Uterus (tissue), 3 donors: ENCODE measurements at regions not wholly inside any gene's neighbourhood (a gene's known extent, or its start where the extent isn't known, plus 50 kb on each side); places are given as distances from the start of the nearest gene placed in this dataset.

Experiments used
- DNase-seq, 2 donors: peaks; one replicate each; pipeline ENCODE4 v3.0.0-alpha.2; 2019 to 2020
- H3K27ac ChIP-seq, 2 donors: fragments of 200-600 bp; sonication (generic); 1 replicate in 1 of 2; 2 replicates in 1 of 2; pipeline ENCODE4 v1.5.1; 2016 to 2018
- H3K27me3 ChIP-seq, 2 donors: fragments of 200-600 bp; sonication (generic); one replicate each; pipeline ENCODE4 v1.5.1; 2018 to 2019; ENCODE audit warnings: control low read depth in 1 of 2
- H3K36me3 ChIP-seq, 2 donors: fragments of 200-600 bp; sonication (generic); one replicate each; pipeline ENCODE4 v1.5.1; 2019; ENCODE audit warnings: control low read depth in 1 of 2
- H3K4me1 ChIP-seq, 2 donors: fragments of 200-600 bp; sonication (generic); one replicate each; pipeline ENCODE4 v1.5.1; 2018 to 2019; ENCODE audit warnings: control low read depth in 1 of 2
- H3K4me3 ChIP-seq, 2 donors: fragments of 200-600 bp; sonication (generic); 1 replicate in 1 of 2; 2 replicates in 1 of 2; pipeline ENCODE4 v1.5.1; 2018 to 2019; ENCODE audit warnings: mild to moderate bottlenecking in 1 of 2
- H3K9me3 ChIP-seq, 2 donors: fragments of 200-600 bp; sonication (generic); one replicate each; pipeline ENCODE4 v1.5.1; 2019; ENCODE audit warnings: control low read depth in 1 of 2
- CTCF ChIP-seq, 4 experiments: fragments of 200-600 bp in 2 of 4; fragments of 450-650 bp in 2 of 4; sonication (generic) in 2 of 4; IDR thresholded peaks; one replicate each; pipeline ENCODE4 v1.5.1; 2016 to 2019; ENCODE audit warnings: antibody characterized with exemption in 4 of 4, mild to moderate bottlenecking in 2 of 4, moderate library complexity in 1 of 4
- POLR2A ChIP-seq, 2 donors: fragments of 450-650 bp; IDR thresholded peaks; one replicate each; pipeline ENCODE4 v1.6.1; 2016; ENCODE audit warnings: antibody characterized with exemption in 2 of 2, mild to moderate bottlenecking in 1 of 2, moderate library complexity in 1 of 2
- intact Hi-C: fragments of 100-400 bp; cut with DNase I; formaldehyde crosslinking; loops from one replicate; pipeline ENCODE4 v1.15.1; 2023; ENCODE audit warnings: low total_unique reads
- donor health status: DM: yes; HTN: yes; CAD: no.

- no peak overlapping the region for H3K27ac ChIP-seq
- H3K27me3 ChIP-seq, result no peaks in the 10 kb centered on the region
- no peak for DNase-seq
- no peak overlapping the region for H3K4me3 ChIP-seq
- H3K4me1 ChIP-seq, result no peaks in the 10 kb centered on the region
- no peaks in the 10 kb centered on the region for H3K9me3 ChIP-seq
- H3K36me3 ChIP-seq, result no peaks in the 10 kb centered on the region
- intact Hi-C loops, result no loop called here
- TF ChIP-seq CTCF (IDR thresholded peaks at IDR 0.05) (no peak), POLR2A (IDR thresholded peaks at IDR 0.05) (no peak)
Measured at GRCh38 chr7:16353226-16353625, 68.1 kb downstream of the CRPPA start.

GRCh38 chr7:16350634-16351033 lies 70.7 kb downstream of the CRPPA start:
- no peak overlapping the region for H3K27ac ChIP-seq
- no peaks in the 10 kb centered on the region for H3K4me1 ChIP-seq
- no peak for TF ChIP-seq CTCF (IDR thresholded peaks at IDR 0.05)
- H3K36me3 ChIP-seq, result no peaks in the 10 kb centered on the region
- intact Hi-C loops, result no loop called here
- H3K4me3 ChIP-seq, result no peak overlapping the region
- H3K27me3 ChIP-seq, result no peaks in the 10 kb centered on the region
- H3K9me3 ChIP-seq, result no peaks in the 10 kb centered on the region
- no peak for DNase-seq

DNA sequence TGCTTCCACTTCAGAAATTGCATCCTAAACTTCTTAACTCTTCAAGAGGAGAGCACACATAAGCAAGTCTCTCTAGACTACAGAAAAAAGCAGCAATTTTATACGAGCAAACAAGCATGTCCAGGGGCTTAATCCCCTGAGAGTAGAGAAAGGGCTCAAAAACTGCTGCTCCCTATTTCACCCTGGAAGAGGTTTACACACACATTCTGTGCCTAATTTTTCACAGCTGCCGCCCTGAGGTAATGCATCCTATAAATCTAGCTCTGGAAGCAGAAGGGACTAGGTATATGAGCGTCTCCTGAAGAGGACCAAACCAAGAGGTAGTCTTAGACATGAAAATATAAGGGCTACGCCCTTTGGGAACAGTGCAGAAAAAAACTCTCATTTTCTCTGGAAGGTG lies 73.1 kb downstream of the CRPPA start:
- Histone ChIP-seq H3K27me3 (no peaks in the 10 kb centered on the region), H3K36me3 (no peaks in the 10 kb centered on the region), H3K4me3 (no peak overlapping the region), H3K27ac (no peak overlapping the region), H3K9me3 (no peaks in the 10 kb centered on the region), H3K4me1 (no peaks in the 10 kb centered on the region)
- intact Hi-C loops, result no loop called here
- no peak for DNase-seq
- TF ChIP-seq CTCF (IDR thresholded peaks at IDR 0.05) (no peak), POLR2A (IDR thresholded peaks at IDR 0.05) (no peak)

DNA sequence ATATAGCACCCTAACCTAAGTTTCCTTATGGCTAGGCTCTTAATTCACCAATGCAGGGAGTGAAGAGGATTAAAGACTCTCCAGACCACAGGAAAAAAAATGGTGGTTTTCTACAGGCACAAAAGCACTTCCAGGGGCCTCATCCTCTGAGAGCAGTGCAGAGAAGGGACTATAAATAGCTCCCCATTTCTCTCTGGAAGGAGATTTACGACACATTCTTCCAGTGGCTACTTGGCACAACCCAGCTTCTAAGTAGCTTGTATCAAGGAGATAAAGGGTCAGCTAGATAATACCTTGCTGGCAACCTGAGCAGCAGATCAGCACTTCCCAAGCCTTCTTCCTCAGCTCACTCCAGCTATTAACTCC lies 73.5 kb downstream of the CRPPA start:
- Histone ChIP-seq H3K27ac (no peak overlapping the region), H3K9me3 (no peaks in the 10 kb centered on the region), H3K4me3 (no peak overlapping the region), H3K27me3 (no peaks in the 10 kb centered on the region), H3K36me3 (no peaks in the 10 kb centered on the region), H3K4me1 (no peaks in the 10 kb centered on the region)
- DNase-seq, result no peak
- intact Hi-C loops, result no loop called here
- no peak for TF ChIP-seq CTCF (IDR thresholded peaks at IDR 0.05)
- TF ChIP-seq POLR2A (IDR thresholded peaks at IDR 0.05), result no peak

DNA sequence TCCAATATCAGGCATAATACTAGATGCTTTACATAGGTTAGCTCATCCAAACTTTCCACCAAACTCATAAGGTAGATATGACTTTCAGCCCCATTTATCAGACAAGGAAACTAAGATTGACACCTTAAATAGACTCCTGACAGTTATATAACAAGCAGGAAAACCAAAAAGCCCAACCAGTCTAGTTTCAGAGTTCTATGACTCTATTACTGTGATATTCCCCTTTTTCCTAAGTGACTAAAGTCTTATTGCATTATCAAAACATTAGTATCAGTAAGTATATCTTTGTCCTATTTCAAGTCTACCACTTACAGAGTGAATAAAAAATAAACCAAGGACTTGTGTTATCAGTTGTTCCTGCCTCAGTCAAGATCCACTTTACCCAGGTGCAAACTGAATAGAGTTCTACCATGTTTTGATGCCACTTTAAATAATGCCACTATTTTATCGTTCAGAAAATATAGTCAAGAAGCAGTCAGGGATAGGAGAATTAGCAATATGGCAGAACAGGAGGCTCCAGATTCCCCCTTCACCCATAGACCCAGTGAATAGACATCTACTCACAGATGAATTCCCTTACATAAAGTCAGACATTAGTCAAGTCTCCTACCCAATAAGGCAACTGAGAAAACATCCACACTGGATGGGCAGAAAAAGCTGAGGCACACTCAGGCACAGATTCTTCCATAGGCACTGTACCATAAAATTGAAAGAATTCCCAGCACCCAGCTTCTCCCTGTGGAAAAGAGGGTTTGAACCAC lies 74.1 kb downstream of the CRPPA start:
- no peaks in the 10 kb centered on the region for H3K4me1 ChIP-seq
- H3K27ac ChIP-seq, result no peak overlapping the region
- no peak overlapping the region for H3K4me3 ChIP-seq
- H3K9me3 ChIP-seq, result no peaks in the 10 kb centered on the region
- no peak for TF ChIP-seq CTCF (IDR thresholded peaks at IDR 0.05)
- TF ChIP-seq POLR2A (IDR thresholded peaks at IDR 0.05), result no peak
- DNase-seq, result no peak
- no peaks in the 10 kb centered on the region for H3K27me3 ChIP-seq
- H3K36me3 ChIP-seq, result no peaks in the 10 kb centered on the region
- intact Hi-C loops, result no loop called here
